WERI-Rb-1 (cell line): ENCODE measurements at regions not wholly inside any gene's neighbourhood (a gene's known extent, or its start where the extent isn't known, plus 50 kb on each side); places are given as distances from the start of the nearest gene placed in this dataset.

ENCODE experiments used
- DNase-seq: peaks from one replicate; pipeline ENCODE4 v3.0.0-alpha.2; 2020
- H3K27ac ChIP-seq: fragments of 250-450 bp; sonication (Bioruptor Pico); 2 replicates; pipeline ENCODE4 v1.5.1; 2020; ENCODE audit warnings: mild to moderate bottlenecking, moderate library complexity
- H3K27me3 ChIP-seq: fragments of 250-450 bp; sonication (Bioruptor Pico); 2 replicates; pipeline ENCODE4 v1.5.1; 2021; ENCODE audit warnings: mild to moderate bottlenecking, low read depth, moderate library complexity; ENCODE audit not compliant: insufficient read depth, severe bottlenecking
- H3K36me3 ChIP-seq: fragments of 250-450 bp; sonication (Bioruptor Pico); 2 replicates; pipeline ENCODE4 v1.5.1; 2020; ENCODE audit warnings: mild to moderate bottlenecking, moderate library complexity
- H3K4me3 ChIP-seq: 2 replicates; pipeline ENCODE4 v1.5.1; 2011; ENCODE audit warnings: low read depth, mild to moderate bottlenecking, control low read depth, low read length
- H3K9me3 ChIP-seq: fragments of 250-450 bp; sonication (Bioruptor Pico); 2 replicates; pipeline ENCODE4 v1.5.1; 2021; ENCODE audit warnings: mild to moderate bottlenecking, moderate library complexity; ENCODE audit not compliant: severe bottlenecking
- CTCF ChIP-seq: IDR thresholded peaks from 2 replicates; pipeline ENCODE4 v1.5.1; 2011; ENCODE audit warnings: low read depth, mild to moderate bottlenecking, control low read depth, inconsistent platforms, low read length

- DNase-seq: no peak
- no peak overlapping the region for H3K27ac ChIP-seq
- no peaks in the 10 kb centered on the region for H3K27me3 ChIP-seq
- no peaks in the 10 kb centered on the region for H3K36me3 ChIP-seq
- H3K9me3 ChIP-seq: no peaks in the 10 kb centered on the region
- H3K4me3 ChIP-seq: no peak overlapping the region
- TF ChIP-seq CTCF: no peak
Measured at GRCh38 chr2:183260527-183260926, 136.3 kb downstream of the NUP35 start.

DNA sequence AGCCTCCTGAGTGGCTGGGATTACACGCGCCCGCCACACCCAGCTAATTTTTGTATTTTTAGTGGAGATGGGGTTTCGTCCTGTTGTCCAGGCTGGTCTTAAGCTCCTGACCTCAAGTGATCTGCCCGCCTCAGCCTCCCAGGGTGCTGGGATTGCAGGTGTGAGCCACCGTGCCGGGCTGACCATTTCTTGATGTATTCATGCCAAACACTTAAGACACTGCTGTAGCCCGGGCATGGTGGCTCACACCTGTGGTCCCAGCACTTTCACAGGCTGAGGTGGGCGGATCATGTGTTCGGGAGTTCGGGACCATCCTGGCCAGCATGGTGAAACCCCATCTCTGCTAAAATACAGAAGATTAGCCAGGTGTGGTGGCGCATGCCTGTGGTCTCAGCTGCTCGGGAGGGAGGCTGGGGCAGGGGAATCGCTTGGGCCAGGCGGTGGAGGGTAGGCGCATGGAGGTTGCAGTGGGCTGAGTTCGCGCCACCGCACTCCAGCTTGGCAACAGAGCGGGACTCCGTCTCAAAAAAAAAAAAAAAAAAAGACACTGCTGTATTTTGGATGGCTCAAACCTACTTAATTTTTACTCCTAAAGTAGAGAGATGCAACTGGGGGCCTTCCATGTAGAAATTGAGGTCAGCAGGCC is 140.8 kb downstream of the NUP35 start:
- Histone ChIP-seq H3K4me3 (no peak overlapping the region), H3K36me3 (no peaks in the 10 kb centered on the region), H3K27me3 (no peaks in the 10 kb centered on the region), H3K9me3 (no peaks in the 10 kb centered on the region), H3K27ac (no peak overlapping the region)
- no peak for DNase-seq
- TF ChIP-seq CTCF: no peak

- Histone ChIP-seq H3K27ac (no peak overlapping the region), H3K9me3 (no peaks in the 10 kb centered on the region), H3K27me3 (no peaks in the 10 kb centered on the region), H3K36me3 (no peaks in the 10 kb centered on the region), H3K4me3 (no peak overlapping the region)
- DNase-seq: no peak
- TF ChIP-seq CTCF: no peak
Measured at GRCh38 chr2:183267148-183267827, 143.0 kb downstream of the NUP35 start.

GRCh38 chr2:183269956-183270355 is 145.7 kb downstream of the NUP35 start:
- H3K27ac ChIP-seq: no peak overlapping the region
- no peaks in the 10 kb centered on the region for H3K27me3 ChIP-seq
- H3K4me3 ChIP-seq: no peak overlapping the region
- H3K36me3 ChIP-seq: no peaks in the 10 kb centered on the region
- no peak for DNase-seq
- no peaks in the 10 kb centered on the region for H3K9me3 ChIP-seq
- no peak for TF ChIP-seq CTCF

DNA sequence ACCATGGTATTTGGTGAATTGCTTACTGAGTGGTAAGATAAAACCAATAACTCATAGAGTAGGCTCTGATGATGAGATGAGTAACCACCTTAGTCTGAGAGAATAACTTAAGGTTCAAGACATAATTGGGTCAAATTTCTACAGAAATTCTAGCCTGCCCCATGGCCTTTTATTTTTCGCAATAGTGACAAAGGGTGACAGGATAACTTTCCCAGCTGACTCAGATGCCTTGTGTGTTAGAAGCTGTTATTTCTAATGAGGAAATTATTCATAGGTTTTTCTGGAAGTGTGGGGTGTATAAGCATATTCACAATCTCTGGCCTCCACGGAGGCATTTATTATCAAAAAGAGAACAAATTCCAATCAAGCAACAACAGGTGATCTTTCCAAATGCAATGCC is 159.0 kb downstream of the NUP35 start:
- Histone ChIP-seq H3K4me3 (no peak overlapping the region), H3K27ac (no peak overlapping the region), H3K36me3 (no peaks in the 10 kb centered on the region), H3K27me3 (no peaks in the 10 kb centered on the region), H3K9me3 (no peaks in the 10 kb centered on the region)
- DNase-seq: no peak
- no peak for TF ChIP-seq CTCF

DNA sequence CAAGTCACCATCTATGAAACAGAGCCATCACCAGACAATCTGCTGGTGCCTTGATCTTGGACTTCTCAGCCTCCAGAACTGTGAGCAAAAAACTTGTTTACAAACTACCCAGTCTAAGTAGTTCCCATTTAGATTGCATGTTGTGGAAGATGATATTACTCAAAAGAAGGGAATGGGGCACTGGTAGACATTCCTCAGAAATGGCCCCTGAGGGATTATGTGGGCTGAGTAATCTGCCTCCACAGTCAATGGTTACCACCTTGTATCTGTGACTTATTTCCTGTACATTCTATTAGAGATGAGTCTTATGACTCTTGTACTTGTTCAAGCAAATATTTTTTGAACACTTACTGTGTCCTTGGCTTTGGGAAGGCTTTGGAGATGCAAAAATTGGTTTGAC is 160.4 kb downstream of the NUP35 start:
- no peak overlapping the region for H3K27ac ChIP-seq
- no peak overlapping the region for H3K4me3 ChIP-seq
- no peaks in the 10 kb centered on the region for H3K9me3 ChIP-seq
- no peaks in the 10 kb centered on the region for H3K27me3 ChIP-seq
- no peak for TF ChIP-seq CTCF
- no peak for DNase-seq
- no peaks in the 10 kb centered on the region for H3K36me3 ChIP-seq
